ENCODE measurements at regions not wholly inside any gene's neighbourhood (a gene's known extent, or its start where the extent isn't known, plus 50 kb on each side); places are given as distances from the start of the nearest gene placed in this dataset.

DNA sequence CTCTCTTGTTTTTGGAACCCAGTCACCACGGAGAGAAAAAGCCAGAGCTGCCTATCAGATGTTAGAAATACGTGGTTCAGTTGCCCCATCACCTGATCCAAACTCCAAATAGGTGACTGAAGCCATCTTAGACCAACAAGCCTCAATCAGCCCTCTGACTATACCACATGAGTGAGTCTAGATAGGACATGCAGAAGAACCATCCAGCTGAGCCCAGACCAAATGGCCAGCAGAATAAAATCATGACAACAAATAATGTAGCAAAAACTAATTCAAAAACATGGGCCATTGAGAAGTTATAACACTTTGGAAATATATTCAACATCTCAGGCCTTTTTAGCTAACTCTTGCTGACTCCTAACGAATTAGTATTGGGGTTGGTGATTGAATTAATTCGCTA, 348.4 kb upstream of the C1orf87 start:
- no peak overlapping the region for H3K4me3 ChIP-seq (ENCODE audit: low read length)
- no peaks in the 10 kb centered on the region for H3K36me3 ChIP-seq (ENCODE audit: insufficient read depth, low read depth, low read length)
- no peaks in the 10 kb centered on the region for H3K4me1 ChIP-seq (ENCODE audit: insufficient read depth, low read length)
- no peaks in the 10 kb centered on the region for H3K9me3 ChIP-seq (ENCODE audit: insufficient read depth, low read depth, low read length)
- H3K27ac ChIP-seq (ENCODE audit: low read length), result no peak overlapping the region
- no peak overlapping the region for H3K9ac ChIP-seq (ENCODE audit: low read depth, low read length)
- H3K27me3 ChIP-seq (ENCODE audit: insufficient read depth, low read length), result no peaks in the 10 kb centered on the region

GRCh38 chr1:60419023-60419422, 345.5 kb upstream of the C1orf87 start:
- Histone ChIP-seq H3K27me3 (ENCODE audit: insufficient read depth, low read length) (no peaks in the 10 kb centered on the region), H3K4me3 (ENCODE audit: low read length) (no peak overlapping the region)

GRCh38 chr1:60415696-60416095, 342.1 kb upstream of the C1orf87 start:
- Histone ChIP-seq H3K4me1 (ENCODE audit: insufficient read depth, low read length) (no peaks in the 10 kb centered on the region), H3K36me3 (ENCODE audit: insufficient read depth, low read depth, low read length) (no peaks in the 10 kb centered on the region), H3K4me3 (ENCODE audit: low read length) (no peak overlapping the region), H3K9ac (ENCODE audit: low read depth, low read length) (no peak overlapping the region), H3K9me3 (ENCODE audit: insufficient read depth, low read depth, low read length) (no peaks in the 10 kb centered on the region), H3K27me3 (ENCODE audit: insufficient read depth, low read length) (no peaks in the 10 kb centered on the region), H3K27ac (ENCODE audit: low read length) (no peak overlapping the region)

More at GRCh38 chr1:60419023-60419422, 345.5 kb upstream of the C1orf87 start:
- Histone ChIP-seq H3K4me1 (ENCODE audit: insufficient read depth, low read length) (no peaks in the 10 kb centered on the region), H3K36me3 (ENCODE audit: insufficient read depth, low read depth, low read length) (no peaks in the 10 kb centered on the region), H3K9me3 (ENCODE audit: insufficient read depth, low read depth, low read length) (no peaks in the 10 kb centered on the region), H3K27ac (ENCODE audit: low read length) (no peak overlapping the region), H3K9ac (ENCODE audit: low read depth, low read length) (no peak overlapping the region)

- Histone ChIP-seq H3K4me1 (ENCODE audit: insufficient read depth, low read length) (no peaks in the 10 kb centered on the region), H3K9me3 (ENCODE audit: insufficient read depth, low read depth, low read length) (no peaks in the 10 kb centered on the region), H3K36me3 (ENCODE audit: insufficient read depth, low read depth, low read length) (no peaks in the 10 kb centered on the region), H3K27ac (ENCODE audit: low read length) (no peak overlapping the region), H3K27me3 (ENCODE audit: insufficient read depth, low read length) (no peaks in the 10 kb centered on the region), H3K9ac (ENCODE audit: low read depth, low read length) (no peak overlapping the region), H3K4me3 (ENCODE audit: low read length) (no peak overlapping the region)
Measured at GRCh38 chr1:60413091-60413490, 339.5 kb upstream of the C1orf87 start.

DNA sequence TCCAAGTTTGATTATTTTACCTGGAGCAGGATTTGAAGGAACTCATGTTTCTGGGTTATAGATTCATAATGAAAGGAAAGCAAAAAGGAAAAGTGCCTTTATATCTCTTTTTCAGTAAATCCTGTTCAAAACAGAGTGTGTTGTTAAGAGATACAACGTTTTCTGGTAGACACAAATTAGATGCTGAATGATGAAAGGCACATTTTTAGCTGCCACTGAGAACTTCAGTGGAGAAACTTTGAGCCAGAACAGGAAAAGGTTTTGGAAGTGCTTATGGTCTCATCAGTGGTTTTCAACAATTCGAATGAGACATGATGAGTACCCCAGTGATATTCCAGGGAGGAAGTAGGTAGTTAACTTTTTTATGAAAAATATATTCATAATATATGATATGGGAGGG, 338.0 kb upstream of the C1orf87 start:
- H3K4me3 ChIP-seq (ENCODE audit: low read length), result no peak overlapping the region
- H3K9ac ChIP-seq (ENCODE audit: low read depth, low read length), result no peak overlapping the region
- no peak overlapping the region for H3K27ac ChIP-seq (ENCODE audit: low read length)
- no peaks in the 10 kb centered on the region for H3K27me3 ChIP-seq (ENCODE audit: insufficient read depth, low read length)
- H3K36me3 ChIP-seq (ENCODE audit: insufficient read depth, low read depth, low read length), result no peaks in the 10 kb centered on the region
- no peaks in the 10 kb centered on the region for H3K4me1 ChIP-seq (ENCODE audit: insufficient read depth, low read length)
- no peaks in the 10 kb centered on the region for H3K9me3 ChIP-seq (ENCODE audit: insufficient read depth, low read depth, low read length)

DNA sequence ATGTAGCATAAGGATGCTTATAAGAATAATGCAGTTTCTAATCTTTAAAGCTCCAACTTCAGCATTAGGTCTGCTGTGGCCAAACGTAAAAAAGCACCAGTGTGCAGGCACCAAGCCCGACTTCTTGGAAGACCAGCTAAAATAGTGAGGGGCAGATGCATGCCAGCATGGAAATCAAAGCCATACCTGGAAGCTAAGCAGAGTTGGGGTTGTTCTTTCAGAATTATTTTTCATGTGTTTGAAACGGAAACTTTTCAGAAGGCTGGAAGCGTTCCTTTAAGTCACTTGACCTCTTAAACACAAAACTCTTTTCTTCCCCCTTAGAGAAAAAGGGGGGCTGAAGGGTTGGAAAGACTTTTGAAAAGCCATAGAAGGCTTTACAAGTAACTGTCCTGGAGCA, 329.2 kb upstream of the C1orf87 start:
- Histone ChIP-seq H3K9me3 (ENCODE audit: insufficient read depth, low read depth, low read length) (no peaks in the 10 kb centered on the region), H3K9ac (ENCODE audit: low read depth, low read length) (no peak overlapping the region), H3K27ac (ENCODE audit: low read length) (no peak overlapping the region), H3K27me3 (ENCODE audit: insufficient read depth, low read length) (no peaks in the 10 kb centered on the region), H3K36me3 (ENCODE audit: insufficient read depth, low read depth, low read length) (no peaks in the 10 kb centered on the region), H3K4me1 (ENCODE audit: insufficient read depth, low read length) (no peaks in the 10 kb centered on the region), H3K4me3 (ENCODE audit: low read length) (no peak overlapping the region)

DNA sequence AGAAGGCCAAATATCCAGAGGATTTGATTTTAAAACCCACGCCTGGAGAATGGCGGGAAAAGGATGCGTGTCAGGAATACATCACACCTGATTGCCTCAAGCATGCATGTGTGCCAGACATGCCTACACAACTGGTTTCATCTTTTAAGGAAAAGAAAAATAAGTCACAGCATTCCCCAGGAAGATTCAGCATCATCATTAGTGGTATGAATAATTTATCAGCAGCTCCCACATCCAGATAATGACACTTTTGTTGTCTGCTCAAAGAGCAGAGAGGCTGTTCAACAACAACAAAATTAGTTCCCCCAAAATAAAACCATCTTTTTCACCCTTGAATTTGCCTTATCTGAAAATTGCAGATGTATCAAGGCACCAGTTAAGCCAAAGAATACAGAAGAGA, 328.6 kb upstream of the C1orf87 start:
- Histone ChIP-seq H3K9me3 (ENCODE audit: insufficient read depth, low read depth, low read length) (no peaks in the 10 kb centered on the region), H3K27me3 (ENCODE audit: insufficient read depth, low read length) (no peaks in the 10 kb centered on the region), H3K4me3 (ENCODE audit: low read length) (no peak overlapping the region), H3K36me3 (ENCODE audit: insufficient read depth, low read depth, low read length) (no peaks in the 10 kb centered on the region), H3K4me1 (ENCODE audit: insufficient read depth, low read length) (no peaks in the 10 kb centered on the region), H3K9ac (ENCODE audit: low read depth, low read length) (no peak overlapping the region), H3K27ac (ENCODE audit: low read length) (no peak overlapping the region)

GRCh38 chr1:60394436-60394835, 320.9 kb upstream of the C1orf87 start:
- Histone ChIP-seq H3K4me3 (ENCODE audit: low read length) (no peak overlapping the region), H3K27ac (ENCODE audit: low read length) (no peak overlapping the region), H3K36me3 (ENCODE audit: insufficient read depth, low read depth, low read length) (no peaks in the 10 kb centered on the region), H3K9ac (ENCODE audit: low read depth, low read length) (no peak overlapping the region), H3K27me3 (ENCODE audit: insufficient read depth, low read length) (no peaks in the 10 kb centered on the region), H3K9me3 (ENCODE audit: insufficient read depth, low read depth, low read length) (no peaks in the 10 kb centered on the region), H3K4me1 (ENCODE audit: insufficient read depth, low read length) (no peaks in the 10 kb centered on the region)

DNA sequence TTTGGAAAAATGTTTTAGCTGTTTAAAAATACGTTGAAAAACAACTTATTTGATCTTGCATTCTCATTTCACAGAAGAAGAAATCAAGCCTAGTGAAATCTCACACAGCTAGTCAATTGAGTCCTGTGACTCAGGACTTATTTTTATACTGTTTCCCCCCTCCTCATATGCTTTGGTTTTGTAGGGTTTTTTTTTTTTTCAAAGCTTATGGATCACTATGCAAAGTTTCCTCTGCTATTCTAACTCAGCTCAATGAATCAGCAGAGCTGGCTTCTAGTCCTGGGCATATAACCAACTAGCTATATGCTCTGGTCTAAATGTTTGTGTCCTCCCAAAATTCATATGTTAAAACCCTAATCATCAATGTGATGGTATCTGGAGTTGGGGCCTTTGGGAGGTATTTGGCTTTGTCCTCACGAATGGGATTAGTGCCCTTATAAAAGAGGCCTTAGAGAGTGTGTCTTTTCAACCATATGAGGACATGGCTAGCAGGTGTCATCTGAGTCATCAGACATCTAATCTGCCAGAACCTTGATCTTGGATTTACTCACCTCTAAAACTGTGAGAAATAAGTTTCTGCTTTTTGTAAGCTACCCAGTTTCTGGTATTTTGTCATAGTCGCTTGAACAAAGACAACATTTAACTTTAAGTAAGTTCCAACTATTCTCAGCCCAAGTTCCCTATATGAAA, 317.2 kb upstream of the C1orf87 start:
- Histone ChIP-seq H3K27ac (ENCODE audit: low read length) (no peak overlapping the region), H3K9ac (ENCODE audit: low read depth, low read length) (no peak overlapping the region), H3K27me3 (ENCODE audit: insufficient read depth, low read length) (no peaks in the 10 kb centered on the region), H3K4me3 (ENCODE audit: low read length) (no peak overlapping the region), H3K36me3 (ENCODE audit: insufficient read depth, low read depth, low read length) (no peaks in the 10 kb centered on the region), H3K9me3 (ENCODE audit: insufficient read depth, low read depth, low read length) (no peaks in the 10 kb centered on the region), H3K4me1 (ENCODE audit: insufficient read depth, low read length) (no peaks in the 10 kb centered on the region)

DNA sequence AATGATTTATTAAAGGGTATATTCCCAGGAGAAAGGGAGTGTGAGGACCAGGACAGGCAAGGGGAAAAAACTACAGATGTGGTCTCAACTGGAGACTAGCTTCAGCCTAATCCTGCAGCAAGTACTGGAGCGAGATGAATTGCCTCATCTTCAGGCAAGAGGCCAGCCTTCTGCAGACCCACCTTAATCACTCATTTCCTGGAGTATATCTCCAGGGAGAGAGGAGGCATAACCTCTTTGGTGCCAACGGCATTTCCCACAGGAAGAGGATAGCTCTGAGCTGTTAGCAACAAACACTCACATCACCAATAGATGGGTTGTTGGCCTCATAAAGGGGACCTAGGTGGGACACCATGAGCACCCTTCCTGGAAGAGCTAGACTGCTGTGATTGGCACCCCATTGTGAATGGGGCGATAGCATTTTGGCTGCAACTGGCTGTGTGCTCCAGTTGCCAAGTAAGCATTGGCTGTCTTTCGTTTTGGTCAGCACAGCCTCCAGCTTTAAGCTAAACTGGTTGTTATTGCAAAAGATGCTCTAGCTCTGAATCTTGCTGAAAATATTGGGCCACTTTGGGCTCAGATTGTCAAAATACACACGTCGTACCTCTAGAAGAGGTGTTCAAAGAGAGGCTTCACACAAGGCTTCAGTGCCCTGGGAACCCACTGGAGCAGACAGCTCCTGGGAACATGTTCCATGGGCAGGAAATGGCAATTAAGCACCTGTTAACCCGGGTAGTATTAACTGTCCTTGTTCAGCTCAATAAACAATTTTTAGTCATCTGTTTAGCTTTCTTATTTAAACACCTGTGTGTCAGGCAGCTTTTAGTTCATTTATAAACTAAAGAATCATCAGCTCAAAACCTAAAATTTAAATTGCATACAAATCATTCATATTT, 314.8 kb upstream of the C1orf87 start:
- Histone ChIP-seq H3K4me1 (ENCODE audit: insufficient read depth, low read length) (no peaks in the 10 kb centered on the region), H3K9ac (ENCODE audit: low read depth, low read length) (no peak overlapping the region), H3K4me3 (ENCODE audit: low read length) (no peak overlapping the region), H3K27me3 (ENCODE audit: insufficient read depth, low read length) (no peaks in the 10 kb centered on the region), H3K27ac (ENCODE audit: low read length) (no peak overlapping the region), H3K9me3 (ENCODE audit: insufficient read depth, low read depth, low read length) (no peaks in the 10 kb centered on the region), H3K36me3 (ENCODE audit: insufficient read depth, low read depth, low read length) (no peaks in the 10 kb centered on the region)

DNA sequence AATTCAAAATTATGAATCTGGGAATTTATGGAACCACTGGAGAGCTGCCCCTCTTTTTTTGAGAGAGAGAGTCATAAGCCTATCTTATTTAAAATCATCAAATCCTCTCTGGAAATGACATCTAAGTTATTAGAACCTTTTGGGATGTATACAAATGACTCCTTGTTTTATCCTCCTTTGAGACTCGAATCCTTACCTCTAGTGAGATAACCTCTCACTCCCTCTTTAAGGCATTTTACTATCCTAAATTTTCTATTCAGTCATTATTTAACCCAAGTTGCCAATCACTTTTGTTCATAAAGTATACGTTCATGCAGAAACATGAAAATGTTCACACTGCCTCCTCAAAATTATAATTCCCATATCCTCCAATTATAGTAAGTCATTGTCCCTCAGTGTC, 313.6 kb upstream of the C1orf87 start:
- H3K27me3 ChIP-seq (ENCODE audit: insufficient read depth, low read length), result no peaks in the 10 kb centered on the region
- no peak overlapping the region for H3K9ac ChIP-seq (ENCODE audit: low read depth, low read length)
- no peak overlapping the region for H3K27ac ChIP-seq (ENCODE audit: low read length)
- no peaks in the 10 kb centered on the region for H3K4me1 ChIP-seq (ENCODE audit: insufficient read depth, low read length)
- H3K36me3 ChIP-seq (ENCODE audit: insufficient read depth, low read depth, low read length), result no peaks in the 10 kb centered on the region
- H3K4me3 ChIP-seq (ENCODE audit: low read length), result no peak overlapping the region
- H3K9me3 ChIP-seq (ENCODE audit: insufficient read depth, low read depth, low read length), result no peaks in the 10 kb centered on the region

DNA sequence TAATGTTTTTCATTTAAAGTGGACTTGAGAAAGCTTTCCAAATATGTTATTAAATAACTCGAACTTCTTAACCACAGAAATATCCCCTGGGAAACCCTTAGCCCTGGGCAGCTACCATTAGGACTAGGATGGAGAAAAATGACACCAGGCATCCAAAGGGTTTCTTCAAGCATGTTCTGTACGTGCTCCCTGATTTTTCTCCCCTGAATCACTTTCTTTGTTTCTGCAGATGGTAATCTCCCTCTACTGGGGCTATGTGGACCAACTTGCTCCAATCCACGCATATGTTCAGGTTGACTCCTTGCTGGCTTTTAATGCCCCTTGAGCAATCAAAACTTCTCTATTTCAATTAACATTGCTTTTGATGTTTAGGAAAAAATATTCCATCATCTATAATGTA, 312.7 kb upstream of the C1orf87 start:
- Histone ChIP-seq H3K4me3 (ENCODE audit: low read length) (no peak overlapping the region), H3K36me3 (ENCODE audit: insufficient read depth, low read depth, low read length) (no peaks in the 10 kb centered on the region), H3K9me3 (ENCODE audit: insufficient read depth, low read depth, low read length) (no peaks in the 10 kb centered on the region), H3K9ac (ENCODE audit: low read depth, low read length) (no peak overlapping the region), H3K4me1 (ENCODE audit: insufficient read depth, low read length) (no peaks in the 10 kb centered on the region), H3K27me3 (ENCODE audit: insufficient read depth, low read length) (no peaks in the 10 kb centered on the region), H3K27ac (ENCODE audit: low read length) (no peak overlapping the region)

Data from iPS-20b (cell line).